ENCODE measurements at regions not wholly inside any gene's neighbourhood (a gene's known extent, or its start where the extent isn't known, plus 50 kb on each side); places are given as distances from the start of the nearest gene placed in this dataset.

DNA sequence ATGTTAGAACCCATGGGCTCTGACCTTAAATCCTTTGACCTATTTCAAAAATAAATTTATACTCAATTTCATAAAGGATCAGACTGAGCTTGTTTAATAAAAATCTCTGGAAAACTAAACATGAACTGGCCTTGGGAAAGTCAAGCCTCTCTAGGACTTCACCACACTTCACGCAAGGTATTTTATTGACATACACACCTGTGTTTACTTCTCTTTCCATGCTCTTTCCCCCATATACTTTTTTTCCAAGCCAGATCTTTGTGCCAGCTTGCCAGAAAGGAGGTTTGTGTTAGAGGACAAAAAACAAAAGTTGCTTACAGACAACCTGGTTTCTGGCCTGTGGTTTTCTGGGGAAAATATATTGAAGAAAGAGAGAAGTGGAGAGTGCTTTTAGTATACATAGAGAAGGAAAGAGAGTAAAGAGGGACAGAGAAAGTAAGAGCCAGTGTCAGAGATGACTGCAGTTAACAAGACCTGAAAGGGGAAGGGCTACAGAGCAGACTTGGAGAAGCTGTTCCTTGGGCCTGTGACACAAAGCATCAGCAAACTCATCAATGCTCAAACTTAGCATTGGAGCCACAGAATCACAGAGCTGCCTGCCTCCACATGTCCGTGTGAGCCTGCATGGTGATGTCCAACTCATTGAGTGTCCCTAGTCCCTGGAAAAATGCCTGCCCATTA lies 77.3 kb upstream of the TMTC2 start:
- TF ChIP-seq CTCF (IDR thresholded peaks at IDR 0.05), result no peak
- TF ChIP-seq EZH2 (IDR thresholded peaks at IDR 0.05), result no peak
